ENCODE measurements at regions not wholly inside any gene's neighbourhood (a gene's known extent, or its start where the extent isn't known, plus 50 kb on each side); places are given as distances from the start of the nearest gene placed in this dataset.

GRCh38 chr19:46911456-46911855 is 50.7 kb downstream of the ARHGAP35 start:
- peaks cover 10% of the 10 kb centered on the region for H3K4me1 ChIP-seq

GRCh38 chr19:46913198-46913851 is 52.5 kb downstream of the ARHGAP35 start:
- H3K4me1 ChIP-seq: peaks cover 10% of the 10 kb centered on the region
- no peak for TF ChIP-seq CTCF (IDR thresholded peaks at IDR 0.05)
- H3K9ac ChIP-seq (ENCODE audit: low read depth in 2 of 2, low read length in 2 of 2): no peak overlapping the region
- no peak for DNase-seq
- no peak overlapping the region for H3K4me3 ChIP-seq
- no peaks in the 10 kb centered on the region for H3K9me3 ChIP-seq
- H3K27ac ChIP-seq: no peak overlapping the region
- no peaks in the 10 kb centered on the region for H3K36me3 ChIP-seq
- no peaks in the 10 kb centered on the region for H3K27me3 ChIP-seq
- intact Hi-C loops (cut with DNase I): no loop called here

More at GRCh38 chr19:46911456-46911855, 50.7 kb downstream of the ARHGAP35 start:
- Histone ChIP-seq H3K27me3 (no peaks in the 10 kb centered on the region), H3K27ac (no peak overlapping the region), H3K9ac (ENCODE audit: low read depth in 2 of 2, low read length in 2 of 2) (no peak overlapping the region), H3K36me3 (no peaks in the 10 kb centered on the region), H3K4me3 (no peak overlapping the region), H3K9me3 (no peaks in the 10 kb centered on the region)
- intact Hi-C loops (cut with DNase I): no loop called here
- no peak for DNase-seq
- TF ChIP-seq CTCF (IDR thresholded peaks at IDR 0.05): no peak

- no peak overlapping the region for H3K27ac ChIP-seq
- no peaks in the 10 kb centered on the region for H3K9me3 ChIP-seq
- no peaks in the 10 kb centered on the region for H3K27me3 ChIP-seq
- no peak for DNase-seq
- TF ChIP-seq CTCF (IDR thresholded peaks at IDR 0.05): no peak
- peaks cover 10% of the 10 kb centered on the region for H3K4me1 ChIP-seq
- no peak overlapping the region for H3K4me3 ChIP-seq
- H3K9ac ChIP-seq (ENCODE audit: low read depth in 2 of 2, low read length in 2 of 2): no peak overlapping the region
- intact Hi-C loops (cut with DNase I): no loop called here
- no peaks in the 10 kb centered on the region for H3K36me3 ChIP-seq
Measured at GRCh38 chr19:46913852-46914430, 53.1 kb downstream of the ARHGAP35 start.

- Histone ChIP-seq H3K36me3 (no peaks in the 10 kb centered on the region), H3K4me1 (peaks cover 10% of the 10 kb centered on the region), H3K27ac (no peak overlapping the region), H3K27me3 (no peaks in the 10 kb centered on the region), H3K4me3 (no peak overlapping the region), H3K9ac (ENCODE audit: low read depth in 2 of 2, low read length in 2 of 2) (no peak overlapping the region), H3K9me3 (no peaks in the 10 kb centered on the region)
- intact Hi-C loops (cut with DNase I): no loop called here
- no peak for TF ChIP-seq CTCF (IDR thresholded peaks at IDR 0.05)
- DNase-seq: no peak
Measured at GRCh38 chr19:46915386-46915785, 54.6 kb downstream of the ARHGAP35 start.

- H3K27ac ChIP-seq: no peak overlapping the region
- intact Hi-C loops (cut with DNase I): no loop called here
- no peak overlapping the region for H3K9ac ChIP-seq (ENCODE audit: low read depth in 2 of 2, low read length in 2 of 2)
- H3K36me3 ChIP-seq: no peaks in the 10 kb centered on the region
- no peaks in the 10 kb centered on the region for H3K9me3 ChIP-seq
- peaks cover 10% of the 10 kb centered on the region for H3K4me1 ChIP-seq
- no peak for TF ChIP-seq CTCF (IDR thresholded peaks at IDR 0.05)
- DNase-seq: no peak
- no peaks in the 10 kb centered on the region for H3K27me3 ChIP-seq
- no peak overlapping the region for H3K4me3 ChIP-seq
Measured at GRCh38 chr19:46917002-46917401, 56.2 kb downstream of the ARHGAP35 start.
